ENCODE measurements at regions not wholly inside any gene's neighbourhood (a gene's known extent, or its start where the extent isn't known, plus 50 kb on each side); places are given as distances from the start of the nearest gene placed in this dataset.

GRCh38 chr11:115572551-115572950, 68.3 kb upstream of the CADM1 start:
- no peak for DNase-seq
- no peak overlapping the region for H3K4me3 ChIP-seq
- TF ChIP-seq, protein P1, sequence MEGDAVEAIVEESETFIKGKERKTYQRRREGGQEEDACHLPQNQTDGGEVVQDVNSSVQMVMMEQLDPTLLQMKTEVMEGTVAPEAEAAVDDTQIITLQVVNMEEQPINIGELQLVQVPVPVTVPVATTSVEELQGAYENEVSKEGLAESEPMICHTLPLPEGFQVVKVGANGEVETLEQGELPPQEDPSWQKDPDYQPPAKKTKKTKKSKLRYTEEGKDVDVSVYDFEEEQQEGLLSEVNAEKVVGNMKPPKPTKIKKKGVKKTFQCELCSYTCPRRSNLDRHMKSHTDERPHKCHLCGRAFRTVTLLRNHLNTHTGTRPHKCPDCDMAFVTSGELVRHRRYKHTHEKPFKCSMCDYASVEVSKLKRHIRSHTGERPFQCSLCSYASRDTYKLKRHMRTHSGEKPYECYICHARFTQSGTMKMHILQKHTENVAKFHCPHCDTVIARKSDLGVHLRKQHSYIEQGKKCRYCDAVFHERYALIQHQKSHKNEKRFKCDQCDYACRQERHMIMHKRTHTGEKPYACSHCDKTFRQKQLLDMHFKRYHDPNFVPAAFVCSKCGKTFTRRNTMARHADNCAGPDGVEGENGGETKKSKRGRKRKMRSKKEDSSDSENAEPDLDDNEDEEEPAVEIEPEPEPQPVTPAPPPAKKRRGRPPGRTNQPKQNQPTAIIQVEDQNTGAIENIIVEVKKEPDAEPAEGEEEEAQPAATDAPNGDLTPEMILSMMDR (IDR thresholded peaks at IDR 0.05): no peak
- ATAC-seq: no peak
- H3K9me3 ChIP-seq: no peaks in the 10 kb centered on the region
- no peaks in the 10 kb centered on the region for H3K4me1 ChIP-seq (ENCODE audit: low read depth)
- intact Hi-C loops (cut with DNase I, micrococcal nuclease): no loop called here
- H3K36me3 ChIP-seq (ENCODE audit: low read depth): no peaks in the 10 kb centered on the region

- intact Hi-C loops (cut with DNase I, micrococcal nuclease): no loop called here
- ATAC-seq (no peak), DNase-seq (no peak)
- TF ChIP-seq, protein P1 (IDR thresholded peaks at IDR 0.05): no peak
- Histone ChIP-seq H3K9me3 (no peaks in the 10 kb centered on the region), H3K4me3 (no peak overlapping the region), H3K4me1 (ENCODE audit: low read depth) (no peaks in the 10 kb centered on the region), H3K36me3 (ENCODE audit: low read depth) (no peaks in the 10 kb centered on the region)
Measured at GRCh38 chr11:115566180-115566764, 62.1 kb upstream of the CADM1 start.

DNA sequence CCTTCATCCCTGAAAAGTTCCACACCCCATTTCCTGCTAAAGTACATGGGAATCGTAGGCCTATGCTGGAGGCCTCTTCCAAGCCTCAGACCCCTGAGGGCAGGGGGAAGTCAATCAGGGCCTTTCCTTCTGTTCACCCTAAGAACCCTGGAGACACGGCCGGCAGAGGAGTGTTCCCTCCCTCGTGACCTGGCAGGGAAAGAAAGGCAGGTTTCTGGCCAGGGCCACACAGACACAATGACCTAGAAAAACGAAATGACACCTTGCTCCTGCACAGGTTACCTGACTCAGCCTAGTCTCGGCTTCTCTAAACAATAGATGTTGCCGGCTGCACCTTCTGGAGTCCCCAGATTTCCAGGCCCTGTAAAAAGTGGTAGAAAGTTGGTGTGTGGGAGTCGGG, 60.6 kb upstream of the CADM1 start:
- ATAC-seq (no peak), DNase-seq (no peak)
- Histone ChIP-seq H3K9me3 (no peaks in the 10 kb centered on the region), H3K4me1 (ENCODE audit: low read depth) (no peaks in the 10 kb centered on the region), H3K4me3 (no peak overlapping the region), H3K36me3 (ENCODE audit: low read depth) (no peaks in the 10 kb centered on the region)
- TF ChIP-seq, protein P1 (IDR thresholded peaks at IDR 0.05): no peak
- intact Hi-C loops (cut with DNase I, micrococcal nuclease): no loop called here

- DNase-seq (no peak), ATAC-seq (no peak)
- Histone ChIP-seq H3K4me1 (ENCODE audit: low read depth) (no peaks in the 10 kb centered on the region), H3K4me3 (no peak overlapping the region), H3K36me3 (ENCODE audit: low read depth) (no peaks in the 10 kb centered on the region), H3K9me3 (no peaks in the 10 kb centered on the region)
- intact Hi-C loops (cut with DNase I, micrococcal nuclease): no loop called here
- TF ChIP-seq, protein P1 (IDR thresholded peaks at IDR 0.05): no peak
Measured at GRCh38 chr11:115561116-115561515, 56.9 kb upstream of the CADM1 start.

- intact Hi-C loops (cut with DNase I, micrococcal nuclease): no loop called here
- H3K4me3 ChIP-seq: no peak overlapping the region
- no peaks in the 10 kb centered on the region for H3K4me1 ChIP-seq (ENCODE audit: low read depth)
- no peaks in the 10 kb centered on the region for H3K36me3 ChIP-seq (ENCODE audit: low read depth)
- H3K9me3 ChIP-seq: no peaks in the 10 kb centered on the region
- TF ChIP-seq, protein P1 (IDR thresholded peaks at IDR 0.05): no peak
- ATAC-seq (no peak), DNase-seq (no peak)
Measured at GRCh38 chr11:115558635-115559034, 54.4 kb upstream of the CADM1 start.

DNA sequence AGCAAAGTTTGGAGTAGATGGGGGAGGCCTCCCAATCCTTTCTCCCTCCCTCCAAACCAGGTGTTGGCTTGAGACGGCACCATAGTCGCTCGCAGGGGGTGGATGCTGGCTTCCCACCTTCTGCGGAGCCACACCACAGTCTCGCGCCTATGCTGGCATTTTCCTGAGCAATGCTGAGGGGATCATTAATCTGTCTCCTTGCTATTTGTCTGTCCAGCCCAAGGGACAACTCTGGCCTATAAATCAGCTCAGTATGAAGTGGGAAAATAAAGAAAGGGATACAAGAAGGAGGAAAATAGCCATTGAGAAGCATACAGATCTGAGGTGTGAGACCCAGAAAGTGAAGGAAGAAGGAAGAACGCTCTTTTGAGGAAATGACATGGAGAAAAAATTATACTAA, 53.5 kb upstream of the CADM1 start:
- ATAC-seq (no peak), DNase-seq (no peak)
- TF ChIP-seq, protein P1 (IDR thresholded peaks at IDR 0.05): no peak
- no peaks in the 10 kb centered on the region for H3K9me3 ChIP-seq
- no peaks in the 10 kb centered on the region for H3K36me3 ChIP-seq (ENCODE audit: low read depth)
- H3K4me1 ChIP-seq (ENCODE audit: low read depth): no peaks in the 10 kb centered on the region
- intact Hi-C loops (cut with DNase I, micrococcal nuclease): no loop called here
- H3K4me3 ChIP-seq: no peak overlapping the region
